DND-41 (cell line): ENCODE measurements at regions not wholly inside any gene's neighbourhood (a gene's known extent, or its start where the extent isn't known, plus 50 kb on each side); places are given as distances from the start of the nearest gene placed in this dataset.

ENCODE experiments used
- EZH2 ChIP-seq: IDR thresholded peaks from 3 replicates; pipeline ENCODE4 v1.6.1; 2012; ENCODE audit warnings: borderline replicate concordance, low read depth, mild to moderate bottlenecking, moderate library complexity, low read length, inconsistent platforms; ENCODE audit not compliant: severe bottlenecking
- TF ChIP-seq, protein P1 (sequence below): IDR thresholded peaks from 2 replicates; pipeline ENCODE4 v1.5.1; 2012; ENCODE audit warnings: borderline replicate concordance, low read length, moderate library complexity, mild to moderate bottlenecking; ENCODE audit not compliant: poor library complexity, severe bottlenecking; ENCODE audit errors: extremely low read depth

DNA sequence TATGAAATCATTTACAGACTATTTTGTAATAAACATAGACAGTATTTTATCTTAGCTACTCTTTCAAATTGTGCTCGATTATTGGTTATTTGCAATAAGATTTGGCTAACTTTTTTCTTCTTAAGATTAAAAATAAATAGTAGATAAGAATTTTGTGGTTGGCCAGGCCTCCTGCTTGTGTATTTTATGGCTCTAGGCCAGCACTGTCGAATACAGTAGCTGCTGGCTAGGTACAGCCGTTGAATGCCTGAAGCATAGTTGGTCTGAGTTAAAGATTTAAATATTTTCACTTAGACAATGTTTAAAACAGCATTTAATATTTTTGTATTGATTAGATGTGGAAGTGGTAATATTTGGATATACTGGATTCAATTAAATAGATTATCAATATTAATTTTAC is 481.0 kb downstream of the SPRY1 start:
- TF ChIP-seq, protein P1, sequence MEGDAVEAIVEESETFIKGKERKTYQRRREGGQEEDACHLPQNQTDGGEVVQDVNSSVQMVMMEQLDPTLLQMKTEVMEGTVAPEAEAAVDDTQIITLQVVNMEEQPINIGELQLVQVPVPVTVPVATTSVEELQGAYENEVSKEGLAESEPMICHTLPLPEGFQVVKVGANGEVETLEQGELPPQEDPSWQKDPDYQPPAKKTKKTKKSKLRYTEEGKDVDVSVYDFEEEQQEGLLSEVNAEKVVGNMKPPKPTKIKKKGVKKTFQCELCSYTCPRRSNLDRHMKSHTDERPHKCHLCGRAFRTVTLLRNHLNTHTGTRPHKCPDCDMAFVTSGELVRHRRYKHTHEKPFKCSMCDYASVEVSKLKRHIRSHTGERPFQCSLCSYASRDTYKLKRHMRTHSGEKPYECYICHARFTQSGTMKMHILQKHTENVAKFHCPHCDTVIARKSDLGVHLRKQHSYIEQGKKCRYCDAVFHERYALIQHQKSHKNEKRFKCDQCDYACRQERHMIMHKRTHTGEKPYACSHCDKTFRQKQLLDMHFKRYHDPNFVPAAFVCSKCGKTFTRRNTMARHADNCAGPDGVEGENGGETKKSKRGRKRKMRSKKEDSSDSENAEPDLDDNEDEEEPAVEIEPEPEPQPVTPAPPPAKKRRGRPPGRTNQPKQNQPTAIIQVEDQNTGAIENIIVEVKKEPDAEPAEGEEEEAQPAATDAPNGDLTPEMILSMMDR = no peak
- no peak for TF ChIP-seq EZH2
